ENCODE measurements at regions not wholly inside any gene's neighbourhood (a gene's known extent, or its start where the extent isn't known, plus 50 kb on each side); places are given as distances from the start of the nearest gene placed in this dataset.

DNA sequence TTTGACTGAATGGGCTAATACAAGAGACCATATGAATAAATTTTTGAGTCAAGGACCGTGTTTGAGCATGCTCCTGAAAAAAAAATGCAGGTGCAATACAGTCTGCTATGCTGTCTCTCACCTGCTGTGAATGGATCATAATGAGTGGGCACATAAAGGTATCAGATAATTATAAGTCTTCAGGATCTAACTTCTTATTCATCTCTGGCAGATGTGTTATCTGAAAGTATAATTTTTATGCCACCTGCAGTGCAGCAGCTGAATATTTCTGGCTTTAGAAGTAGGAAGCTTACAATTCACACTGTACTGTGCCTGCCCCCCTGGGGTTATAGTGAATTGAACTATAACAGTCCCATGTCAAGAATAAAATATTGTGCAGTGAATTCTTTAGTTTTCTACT lies 333.3 kb downstream of the MRPL39 start:
- TF ChIP-seq EZH2 (IDR thresholded peaks at IDR 0.05; ENCODE audit: insufficient read depth, poor library complexity, severe bottlenecking) (no peak), EZH2phosphoT487 (IDR thresholded peaks at IDR 0.05; ENCODE audit: insufficient read depth, low read depth) (no peak)

Data from GM23248 (cell line).